ENCODE measurements at regions not wholly inside any gene's neighbourhood (a gene's known extent, or its start where the extent isn't known, plus 50 kb on each side); places are given as distances from the start of the nearest gene placed in this dataset.

GRCh38 chr3:84742915-84743425 is 215.8 kb upstream of the CADM2 start:
- ChIA-PET POLR2A (no interaction called here), CTCF (no interaction called here)
- no peaks in the 10 kb centered on the region for H3K4me1 ChIP-seq (ENCODE audit: insufficient read depth, low read length)
- H3K9me3 ChIP-seq (ENCODE audit: low read length), result no peaks in the 10 kb centered on the region
- DNase-seq, result no peak
- H3K27ac ChIP-seq (ENCODE audit: low read depth, low read length), result no peak overlapping the region
- no peak overlapping the region for H3K4me3 ChIP-seq (ENCODE audit: low read length)
- Mint-ChIP-seq H3K4me3 (no peak overlapping the region), H3K9me3 (peaks cover 0 to 17% (median 5%) of the 10 kb centered on the region in 5 donors), H3K27me3 (no peaks in the 10 kb centered on the region), H3K27ac (no peak overlapping the region), H3K36me3 (no peaks in the 10 kb centered on the region), H3K4me1 (no peaks in the 10 kb centered on the region)
- no peaks in the 10 kb centered on the region for H3K36me3 ChIP-seq (ENCODE audit: insufficient read depth, low read length)
- no peaks in the 10 kb centered on the region for H3K27me3 ChIP-seq (ENCODE audit: insufficient read depth, low read length, poor library complexity, severe bottlenecking)

GRCh38 chr3:84744130-84744529 is 214.7 kb upstream of the CADM2 start:
- H3K4me3 ChIP-seq (ENCODE audit: low read length), result no peak overlapping the region
- CTCF ChIA-PET, result interaction anchor here (0.7 kb wide), 1 partner anchor 297 kb away, joined by 3 read pairs; no protein-coding TSS in a partner anchor
- Mint-ChIP-seq H3K27me3 (no peaks in the 10 kb centered on the region), H3K9me3 (peaks cover 0 to 17% (median 5%) of the 10 kb centered on the region in 5 donors), H3K27ac (no peak overlapping the region), H3K4me1 (no peaks in the 10 kb centered on the region), H3K36me3 (no peaks in the 10 kb centered on the region), H3K4me3 (no peak overlapping the region)
- H3K27ac ChIP-seq (ENCODE audit: low read depth, low read length), result no peak overlapping the region
- POLR2A ChIA-PET, result no interaction called here
- H3K9me3 ChIP-seq (ENCODE audit: low read length), result no peaks in the 10 kb centered on the region
- H3K4me1 ChIP-seq (ENCODE audit: insufficient read depth, low read length), result no peaks in the 10 kb centered on the region
- DNase-seq, result no peak
- no peaks in the 10 kb centered on the region for H3K36me3 ChIP-seq (ENCODE audit: insufficient read depth, low read length)
- H3K27me3 ChIP-seq (ENCODE audit: insufficient read depth, low read length, poor library complexity, severe bottlenecking), result no peaks in the 10 kb centered on the region

- H3K27ac ChIP-seq (ENCODE audit: low read depth, low read length), result no peak overlapping the region
- Mint-ChIP-seq H3K9me3 (peaks cover 5 to 17% (median 14%) of the 10 kb centered on the region in 5 donors), H3K4me1 (no peaks in the 10 kb centered on the region), H3K36me3 (no peaks in the 10 kb centered on the region), H3K27ac (peak overlapping the region in 1 of 8 donors; percentile 34), H3K4me3 (no peak overlapping the region), H3K27me3 (no peaks in the 10 kb centered on the region)
- ChIA-PET CTCF (no interaction called here), POLR2A (no interaction called here)
- no peak for DNase-seq
- H3K27me3 ChIP-seq (ENCODE audit: insufficient read depth, low read length, poor library complexity, severe bottlenecking), result no peaks in the 10 kb centered on the region
- H3K4me3 ChIP-seq (ENCODE audit: low read length), result no peak overlapping the region
- no peaks in the 10 kb centered on the region for H3K4me1 ChIP-seq (ENCODE audit: insufficient read depth, low read length)
- no peaks in the 10 kb centered on the region for H3K9me3 ChIP-seq (ENCODE audit: low read length)
- no peaks in the 10 kb centered on the region for H3K36me3 ChIP-seq (ENCODE audit: insufficient read depth, low read length)
These were observed 202.9 kb upstream of the CADM2 start for GRCh38 chr3:84755860-84756259.

- H3K9me3 ChIP-seq (ENCODE audit: low read length), result no peaks in the 10 kb centered on the region
- H3K36me3 Mint-ChIP-seq, result no peaks in the 10 kb centered on the region
- no peak overlapping the region for H3K4me3 Mint-ChIP-seq
- H3K27me3 Mint-ChIP-seq, result no peaks in the 10 kb centered on the region
- no peak for DNase-seq
- H3K4me1 Mint-ChIP-seq, result no peaks in the 10 kb centered on the region
- no peaks in the 10 kb centered on the region for H3K4me1 ChIP-seq (ENCODE audit: insufficient read depth, low read length)
- no peak overlapping the region for H3K27ac ChIP-seq (ENCODE audit: low read depth, low read length)
- no peak overlapping the region for H3K27ac Mint-ChIP-seq
- peaks cover 10 to 27% (median 17%) of the 10 kb centered on the region in 5 donors for H3K9me3 Mint-ChIP-seq
- H3K36me3 ChIP-seq (ENCODE audit: insufficient read depth, low read length), result no peaks in the 10 kb centered on the region
- H3K27me3 ChIP-seq (ENCODE audit: insufficient read depth, low read length, poor library complexity, severe bottlenecking), result no peaks in the 10 kb centered on the region
- H3K4me3 ChIP-seq (ENCODE audit: low read length), result no peak overlapping the region
- POLR2A ChIA-PET, result no interaction called here
- CTCF ChIA-PET, result no interaction called here
These were observed 199.4 kb upstream of the CADM2 start for GRCh38 chr3:84759361-84759760.

GRCh38 chr3:84772841-84773240 is 185.9 kb upstream of the CADM2 start:
- H3K9me3 Mint-ChIP-seq, result peaks cover 9 to 45% (median 24%) of the 10 kb centered on the region in 5 donors
- no peaks in the 10 kb centered on the region for H3K9me3 ChIP-seq (ENCODE audit: low read length)
- H3K4me3 Mint-ChIP-seq, result no peak overlapping the region
- peaks cover 0 to 2% of the 10 kb centered on the region in 2 donors for H3K27me3 Mint-ChIP-seq
- H3K4me1 ChIP-seq (ENCODE audit: insufficient read depth, low read length), result no peaks in the 10 kb centered on the region
- DNase-seq, result no peak
- ChIA-PET POLR2A (no interaction called here), CTCF (no interaction called here)
- no peaks in the 10 kb centered on the region for H3K4me1 Mint-ChIP-seq
- no peaks in the 10 kb centered on the region for H3K36me3 Mint-ChIP-seq
- H3K27me3 ChIP-seq (ENCODE audit: insufficient read depth, low read length, poor library complexity, severe bottlenecking), result no peaks in the 10 kb centered on the region
- no peaks in the 10 kb centered on the region for H3K36me3 ChIP-seq (ENCODE audit: insufficient read depth, low read length)
- no peak overlapping the region for H3K4me3 ChIP-seq (ENCODE audit: low read length)
- no peak overlapping the region for H3K27ac Mint-ChIP-seq
- no peak overlapping the region for H3K27ac ChIP-seq (ENCODE audit: low read depth, low read length)

- Histone ChIP-seq H3K36me3 (ENCODE audit: insufficient read depth, low read length) (no peaks in the 10 kb centered on the region), H3K4me1 (ENCODE audit: insufficient read depth, low read length) (no peaks in the 10 kb centered on the region), H3K4me3 (ENCODE audit: low read length) (no peak overlapping the region), H3K9me3 (ENCODE audit: low read length) (no peaks in the 10 kb centered on the region), H3K27me3 (ENCODE audit: insufficient read depth, low read length, poor library complexity, severe bottlenecking) (no peaks in the 10 kb centered on the region), H3K27ac (ENCODE audit: low read depth, low read length) (no peak overlapping the region)
- Mint-ChIP-seq H3K27me3 (no peaks in the 10 kb centered on the region), H3K4me3 (no peak overlapping the region), H3K27ac (no peak overlapping the region), H3K9me3 (peaks cover 2 to 24% (median 6%) of the 10 kb centered on the region in 5 donors), H3K36me3 (no peaks in the 10 kb centered on the region), H3K4me1 (no peaks in the 10 kb centered on the region)
- DNase-seq, result no peak
- POLR2A ChIA-PET, result no interaction called here
- CTCF ChIA-PET, result no interaction called here
These were observed 175.5 kb upstream of the CADM2 start for GRCh38 chr3:84783281-84783680.

- H3K4me1 ChIP-seq (ENCODE audit: insufficient read depth, low read length), result no peaks in the 10 kb centered on the region
These were observed 168.8 kb upstream of the CADM2 start for GRCh38 chr3:84789961-84790360.

GRCh38 chr3:84806958-84807357 is 151.8 kb upstream of the CADM2 start:
- no peak overlapping the region for H3K27ac Mint-ChIP-seq
- Histone ChIP-seq H3K27ac (ENCODE audit: low read depth, low read length) (no peak overlapping the region), H3K36me3 (ENCODE audit: insufficient read depth, low read length) (no peaks in the 10 kb centered on the region), H3K4me3 (ENCODE audit: low read length) (no peak overlapping the region), H3K27me3 (ENCODE audit: insufficient read depth, low read length, poor library complexity, severe bottlenecking) (no peaks in the 10 kb centered on the region), H3K4me1 (ENCODE audit: insufficient read depth, low read length) (no peaks in the 10 kb centered on the region), H3K9me3 (ENCODE audit: low read length) (no peaks in the 10 kb centered on the region)
- H3K36me3 Mint-ChIP-seq, result no peaks in the 10 kb centered on the region
- no peaks in the 10 kb centered on the region for H3K27me3 Mint-ChIP-seq
- H3K9me3 Mint-ChIP-seq, result peaks cover 0 to 26% (median 15%) of the 10 kb centered on the region in 5 donors
- ChIA-PET CTCF (no interaction called here), POLR2A (no interaction called here)
- no peaks in the 10 kb centered on the region for H3K4me1 Mint-ChIP-seq
- no peak for DNase-seq
- H3K4me3 Mint-ChIP-seq, result no peak overlapping the region

More at GRCh38 chr3:84789961-84790360, 168.8 kb upstream of the CADM2 start:
- Mint-ChIP-seq H3K36me3 (no peaks in the 10 kb centered on the region), H3K27ac (no peak overlapping the region), H3K4me3 (no peak overlapping the region), H3K27me3 (no peaks in the 10 kb centered on the region), H3K4me1 (no peaks in the 10 kb centered on the region), H3K9me3 (peaks cover 5 to 42% (median 13%) of the 10 kb centered on the region in 5 donors)
- no peak for DNase-seq
- H3K27ac ChIP-seq (ENCODE audit: low read depth, low read length), result no peak overlapping the region
- ChIA-PET POLR2A (no interaction called here), CTCF (no interaction called here)
- H3K4me3 ChIP-seq (ENCODE audit: low read length), result no peak overlapping the region
- no peaks in the 10 kb centered on the region for H3K36me3 ChIP-seq (ENCODE audit: insufficient read depth, low read length)
- H3K9me3 ChIP-seq (ENCODE audit: low read length), result no peaks in the 10 kb centered on the region
- H3K27me3 ChIP-seq (ENCODE audit: insufficient read depth, low read length, poor library complexity, severe bottlenecking), result no peaks in the 10 kb centered on the region

- no peaks in the 10 kb centered on the region for H3K9me3 ChIP-seq (ENCODE audit: low read length)
- H3K27ac ChIP-seq (ENCODE audit: low read depth, low read length), result no peak overlapping the region
- no peaks in the 10 kb centered on the region for H3K36me3 Mint-ChIP-seq
- CTCF ChIA-PET, result no interaction called here
- H3K9me3 Mint-ChIP-seq, result peaks cover 2 to 23% (median 8%) of the 10 kb centered on the region in 5 donors
- H3K4me3 Mint-ChIP-seq, result no peak overlapping the region
- H3K27me3 Mint-ChIP-seq, result no peaks in the 10 kb centered on the region
- H3K4me1 Mint-ChIP-seq, result no peaks in the 10 kb centered on the region
- no peak for DNase-seq
- no peaks in the 10 kb centered on the region for H3K4me1 ChIP-seq (ENCODE audit: insufficient read depth, low read length)
- H3K27me3 ChIP-seq (ENCODE audit: insufficient read depth, low read length, poor library complexity, severe bottlenecking), result no peaks in the 10 kb centered on the region
- POLR2A ChIA-PET, result no interaction called here
- H3K4me3 ChIP-seq (ENCODE audit: low read length), result no peak overlapping the region
- no peaks in the 10 kb centered on the region for H3K36me3 ChIP-seq (ENCODE audit: insufficient read depth, low read length)
- H3K27ac Mint-ChIP-seq, result no peak overlapping the region
These were observed 138.7 kb upstream of the CADM2 start for GRCh38 chr3:84820126-84820525.

All from CD8-positive, alpha-beta memory T cell (primary cell).